Uterus (tissue), 2 donors: ENCODE measurements at regions not wholly inside any gene's neighbourhood (a gene's known extent, or its start where the extent isn't known, plus 50 kb on each side); places are given as distances from the start of the nearest gene placed in this dataset.

Experiments used
- POLR2A ChIP-seq, 2 donors: fragments of 450-650 bp; IDR thresholded peaks; one replicate each; pipeline ENCODE4 v1.6.1; 2016; ENCODE audit warnings: antibody characterized with exemption in 2 of 2, mild to moderate bottlenecking in 1 of 2, moderate library complexity in 1 of 2
- TF ChIP-seq, protein P1 (sequence below), 4 experiments: fragments of 200-600 bp in 2 of 4; fragments of 450-650 bp in 2 of 4; sonication (generic) in 2 of 4; IDR thresholded peaks; one replicate each; pipeline ENCODE4 v1.5.1; 2016 to 2019; ENCODE audit warnings: antibody characterized with exemption in 4 of 4, mild to moderate bottlenecking in 2 of 4, moderate library complexity in 1 of 4

GRCh38 chr6:76972474-76972873 is 490.8 kb downstream of the HTR1B start:
- TF ChIP-seq, protein P1, sequence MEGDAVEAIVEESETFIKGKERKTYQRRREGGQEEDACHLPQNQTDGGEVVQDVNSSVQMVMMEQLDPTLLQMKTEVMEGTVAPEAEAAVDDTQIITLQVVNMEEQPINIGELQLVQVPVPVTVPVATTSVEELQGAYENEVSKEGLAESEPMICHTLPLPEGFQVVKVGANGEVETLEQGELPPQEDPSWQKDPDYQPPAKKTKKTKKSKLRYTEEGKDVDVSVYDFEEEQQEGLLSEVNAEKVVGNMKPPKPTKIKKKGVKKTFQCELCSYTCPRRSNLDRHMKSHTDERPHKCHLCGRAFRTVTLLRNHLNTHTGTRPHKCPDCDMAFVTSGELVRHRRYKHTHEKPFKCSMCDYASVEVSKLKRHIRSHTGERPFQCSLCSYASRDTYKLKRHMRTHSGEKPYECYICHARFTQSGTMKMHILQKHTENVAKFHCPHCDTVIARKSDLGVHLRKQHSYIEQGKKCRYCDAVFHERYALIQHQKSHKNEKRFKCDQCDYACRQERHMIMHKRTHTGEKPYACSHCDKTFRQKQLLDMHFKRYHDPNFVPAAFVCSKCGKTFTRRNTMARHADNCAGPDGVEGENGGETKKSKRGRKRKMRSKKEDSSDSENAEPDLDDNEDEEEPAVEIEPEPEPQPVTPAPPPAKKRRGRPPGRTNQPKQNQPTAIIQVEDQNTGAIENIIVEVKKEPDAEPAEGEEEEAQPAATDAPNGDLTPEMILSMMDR (IDR thresholded peaks at IDR 0.05), result no peak
- TF ChIP-seq POLR2A (IDR thresholded peaks at IDR 0.05), result no peak
